ENCODE measurements at regions not wholly inside any gene's neighbourhood (a gene's known extent, or its start where the extent isn't known, plus 50 kb on each side); places are given as distances from the start of the nearest gene placed in this dataset.

DNA sequence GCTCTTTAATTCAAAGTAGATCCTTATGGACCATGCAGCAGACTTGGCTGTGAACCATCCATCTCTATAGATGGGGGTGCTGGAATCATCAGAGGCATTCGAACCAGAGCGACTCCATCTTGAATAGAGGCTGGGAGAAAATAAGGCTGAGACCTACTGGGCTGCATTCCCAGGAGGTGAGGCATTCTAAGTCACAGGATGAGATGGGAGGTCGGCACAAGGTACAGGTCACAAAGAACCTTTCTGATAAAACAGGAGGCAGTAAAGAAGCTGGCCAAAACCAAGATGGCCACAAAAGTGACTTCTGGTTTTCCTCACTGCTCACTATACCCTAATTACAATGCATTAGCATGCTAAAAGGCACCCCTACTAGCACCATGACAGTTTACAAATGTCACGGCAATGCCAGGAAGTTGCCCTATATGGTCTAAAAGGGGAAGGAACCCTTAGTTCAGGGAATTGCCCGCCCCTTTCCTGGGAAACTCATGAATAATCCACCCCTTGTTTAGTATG is 89.2 kb upstream of the BRD7 start:
- no peak for DNase-seq (ENCODE audit: low read depth, low spot score)
- H4K20me1 ChIP-seq (replicated peaks; ENCODE audit: control insufficient read depth, extremely low read depth, insufficient read depth, low read length): no peaks in the 10 kb centered on the region
- no peak overlapping the region for H3K9ac ChIP-seq (replicated peaks; ENCODE audit: extremely low read depth, insufficient read depth, low read length)
- H3K79me2 ChIP-seq (ENCODE audit: control insufficient read depth, insufficient read depth, low read length): no peaks in the 10 kb centered on the region
- no peaks in the 10 kb centered on the region for H3K9me3 ChIP-seq (replicated peaks; ENCODE audit: control insufficient read depth, insufficient read depth, low read length)
- POLR2A ChIA-PET: no interaction called here
- no peaks in the 10 kb centered on the region for H3K4me1 ChIP-seq (ENCODE audit: control insufficient read depth, extremely low read depth, insufficient read depth, low read length)
- intact Hi-C loops (cut with micrococcal nuclease): no loop called here
- dilution Hi-C loops (cut with MboI; ENCODE audit: extremely low pct_ligation_motif_present, low sequenced_read_pairs): no loop called here
- H3K4me2 ChIP-seq (ENCODE audit: insufficient read depth, low read length): no peak overlapping the region
- no peak for TF ChIP-seq POLR2AphosphoS5 (IDR thresholded peaks at IDR 0.05; ENCODE audit: insufficient read depth, low read depth, low read length)
- TF ChIP-seq CTCF (IDR thresholded peaks at IDR 0.05; ENCODE audit: extremely low read depth in 1 of 2, insufficient read depth in 1 of 2, low read depth in 1 of 2, low read length in 2 of 2): no peak
- no peak for TF ChIP-seq POLR2A (IDR thresholded peaks at IDR 0.05; ENCODE audit: low read depth, low read length)
- no peak for TF ChIP-seq GATA2 (IDR thresholded peaks at IDR 0.05; ENCODE audit: insufficient read depth, insufficient read length, low read depth, low read length)
- no peak for TF ChIP-seq FOS (IDR thresholded peaks at IDR 0.05; ENCODE audit: borderline replicate concordance, insufficient read depth, low read length)
- TF ChIP-seq MYC (IDR thresholded peaks at IDR 0.05; ENCODE audit: low read depth, low read length): no peak
- no peak for TF ChIP-seq MAX (IDR thresholded peaks at IDR 0.05; ENCODE audit: insufficient read depth, insufficient read length)
- no peak for TF ChIP-seq EZH2 (IDR thresholded peaks at IDR 0.05; ENCODE audit: borderline replicate concordance, low read depth, low read length, severe bottlenecking)
- H3K9me1 ChIP-seq (replicated peaks; ENCODE audit: control insufficient read depth, extremely low read depth, insufficient read depth, low read length): no peaks in the 10 kb centered on the region
- no peaks in the 10 kb centered on the region for H3K36me3 ChIP-seq (ENCODE audit: control insufficient read depth in 2 of 2, extremely low read depth in 1 of 2, insufficient read depth in 2 of 2, low read length in 2 of 2)
- no peak for FAIRE-seq
- BruUV-seq (replicated peaks): no TSS peak
- H3K27ac ChIP-seq (ENCODE audit: insufficient read depth, low read depth, low read length): no peak overlapping the region
- CTCF ChIA-PET: no interaction called here
- H3K27me3 ChIP-seq (ENCODE audit: control insufficient read depth in 2 of 2, insufficient read depth in 2 of 2, low read length in 2 of 2): no peaks in the 10 kb centered on the region
- no peak overlapping the region for H3K4me3 ChIP-seq (replicated peaks in 1 of 3; ENCODE audit: insufficient read depth in 1 of 3, low read depth in 1 of 3, low read length in 3 of 3)
- no peak overlapping the region for H2AFZ ChIP-seq (ENCODE audit: low read depth, low read length)
